ENCODE measurements at regions not wholly inside any gene's neighbourhood (a gene's known extent, or its start where the extent isn't known, plus 50 kb on each side); places are given as distances from the start of the nearest gene placed in this dataset.

DNA sequence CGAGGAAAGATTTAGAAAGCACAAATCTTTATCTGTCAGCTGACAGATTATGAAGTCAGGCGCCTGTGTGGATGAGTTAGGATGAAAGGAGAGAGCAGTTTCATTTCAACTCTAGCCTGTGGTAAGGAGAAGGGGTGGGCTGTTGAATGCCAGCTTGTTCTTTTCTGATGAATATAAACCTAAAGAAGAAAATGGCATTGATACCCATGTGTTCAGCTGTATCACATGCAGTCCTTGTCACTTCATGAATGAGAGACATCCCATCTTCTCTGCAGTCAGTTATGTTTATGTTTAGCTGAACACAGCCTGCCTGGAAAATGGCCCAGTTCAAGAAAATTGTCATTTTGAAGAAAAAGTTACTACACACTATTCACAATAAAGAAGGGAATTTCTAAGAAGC is 345.7 kb upstream of the RBMS3 start:
- Histone ChIP-seq H3K9ac (ENCODE audit: insufficient read depth, low read length, poor library complexity, severe bottlenecking) (no peak overlapping the region), H3K4me1 (ENCODE audit: control insufficient read depth in 1 of 2, insufficient read depth in 2 of 2, low read length in 2 of 2) (peaks cover 0 to 7% of the 10 kb centered on the region in 2 donors), H3K4me3 (replicated peaks in 1 of 3; ENCODE audit: low read depth in 2 of 3, low read length in 3 of 3) (no peak overlapping the region), H3K36me3 (replicated peaks in 1 of 2; ENCODE audit: control insufficient read depth in 1 of 2, insufficient read depth in 2 of 2, low read length in 2 of 2) (no peaks in the 10 kb centered on the region), H3K27ac (ENCODE audit: low read depth in 1 of 2, low read length in 2 of 2) (no peak overlapping the region), H3K79me2 (ENCODE audit: insufficient read depth, low read length) (no peaks in the 10 kb centered on the region), H3K9me3 (replicated peaks in 1 of 2; ENCODE audit: control insufficient read depth in 1 of 2, insufficient read depth in 1 of 2, low read length in 2 of 2) (no peaks in the 10 kb centered on the region), H3K27me3 (ENCODE audit: control insufficient read depth in 2 of 2, insufficient read depth in 2 of 2, low read length in 2 of 2) (no peaks in the 10 kb centered on the region), H4K20me1 (ENCODE audit: insufficient read depth, low read length) (no peaks in the 10 kb centered on the region), H3K4me2 (replicated peaks; ENCODE audit: extremely low read depth, low read length, poor library complexity, severe bottlenecking) (no peak overlapping the region), H2AFZ (ENCODE audit: insufficient read depth, low read depth, low read length, poor library complexity, severe bottlenecking) (no peak overlapping the region)
- Mint-ChIP-seq H3K4me1 (peaks cover 12% of the 10 kb centered on the region), H3K9me3 (peaks cover 0 to 8% (median 2%) of the 10 kb centered on the region in 7 donors), H3K36me3 (no peaks in the 10 kb centered on the region), H3K27ac (no peak overlapping the region), H3K27me3 (ENCODE audit: low read depth in 3 of 3) (no peaks in the 10 kb centered on the region), H3K4me3 (no peak overlapping the region)
- intact Hi-C loops (cut with micrococcal nuclease): no loop called here
- no peak for DNase-seq
- WGBS (ENCODE audit: insufficient coverage): 100% methylated on average over 2 of the region's 2 CpGs
- TF ChIP-seq, protein P1, sequence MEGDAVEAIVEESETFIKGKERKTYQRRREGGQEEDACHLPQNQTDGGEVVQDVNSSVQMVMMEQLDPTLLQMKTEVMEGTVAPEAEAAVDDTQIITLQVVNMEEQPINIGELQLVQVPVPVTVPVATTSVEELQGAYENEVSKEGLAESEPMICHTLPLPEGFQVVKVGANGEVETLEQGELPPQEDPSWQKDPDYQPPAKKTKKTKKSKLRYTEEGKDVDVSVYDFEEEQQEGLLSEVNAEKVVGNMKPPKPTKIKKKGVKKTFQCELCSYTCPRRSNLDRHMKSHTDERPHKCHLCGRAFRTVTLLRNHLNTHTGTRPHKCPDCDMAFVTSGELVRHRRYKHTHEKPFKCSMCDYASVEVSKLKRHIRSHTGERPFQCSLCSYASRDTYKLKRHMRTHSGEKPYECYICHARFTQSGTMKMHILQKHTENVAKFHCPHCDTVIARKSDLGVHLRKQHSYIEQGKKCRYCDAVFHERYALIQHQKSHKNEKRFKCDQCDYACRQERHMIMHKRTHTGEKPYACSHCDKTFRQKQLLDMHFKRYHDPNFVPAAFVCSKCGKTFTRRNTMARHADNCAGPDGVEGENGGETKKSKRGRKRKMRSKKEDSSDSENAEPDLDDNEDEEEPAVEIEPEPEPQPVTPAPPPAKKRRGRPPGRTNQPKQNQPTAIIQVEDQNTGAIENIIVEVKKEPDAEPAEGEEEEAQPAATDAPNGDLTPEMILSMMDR (IDR thresholded peaks at IDR 0.05): no peak

DNA sequence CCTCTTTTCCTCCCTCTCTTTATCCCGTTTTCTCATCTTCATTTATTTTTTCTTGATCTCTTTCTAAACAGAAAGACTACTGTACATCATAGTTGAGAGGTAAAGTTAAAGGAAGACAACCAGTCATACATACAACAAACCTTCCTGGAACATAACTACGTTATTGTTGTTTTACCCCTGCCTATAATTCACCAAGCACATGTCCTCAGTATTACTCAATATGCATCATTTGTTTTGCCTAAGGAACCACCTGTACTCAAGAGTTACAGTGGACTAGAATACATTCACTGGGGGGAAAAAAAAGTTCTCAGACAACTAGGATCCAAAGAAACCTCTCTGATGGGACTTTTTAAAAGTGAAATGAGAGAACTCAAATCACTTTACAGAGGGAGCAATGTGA is 344.7 kb upstream of the RBMS3 start:
- DNase-seq: no peak
- H3K9me3 ChIP-seq (replicated peaks in 1 of 2; ENCODE audit: control insufficient read depth in 1 of 2, insufficient read depth in 1 of 2, low read length in 2 of 2): no peaks in the 10 kb centered on the region
- H3K36me3 ChIP-seq (replicated peaks in 1 of 2; ENCODE audit: control insufficient read depth in 1 of 2, insufficient read depth in 2 of 2, low read length in 2 of 2): no peaks in the 10 kb centered on the region
- H3K79me2 ChIP-seq (ENCODE audit: insufficient read depth, low read length): no peaks in the 10 kb centered on the region
- Mint-ChIP-seq H3K4me1 (peaks cover 22% of the 10 kb centered on the region), H3K4me3 (no peak overlapping the region), H3K27ac (no peak overlapping the region), H3K36me3 (no peaks in the 10 kb centered on the region), H3K27me3 (ENCODE audit: low read depth in 3 of 3) (no peaks in the 10 kb centered on the region), H3K9me3 (peaks cover 0 to 4% (median 2%) of the 10 kb centered on the region in 7 donors)
- no peaks in the 10 kb centered on the region for H4K20me1 ChIP-seq (ENCODE audit: insufficient read depth, low read length)
- H3K27me3 ChIP-seq (ENCODE audit: control insufficient read depth in 2 of 2, insufficient read depth in 2 of 2, low read length in 2 of 2): no peaks in the 10 kb centered on the region
- H3K4me2 ChIP-seq (replicated peaks; ENCODE audit: extremely low read depth, low read length, poor library complexity, severe bottlenecking): no peak overlapping the region
- intact Hi-C loops (cut with micrococcal nuclease): no loop called here
- no peak overlapping the region for H3K9ac ChIP-seq (ENCODE audit: insufficient read depth, low read length, poor library complexity, severe bottlenecking)
- TF ChIP-seq, protein P1 (IDR thresholded peaks at IDR 0.05): no peak
- H3K4me3 ChIP-seq (replicated peaks in 1 of 3; ENCODE audit: low read depth in 2 of 3, low read length in 3 of 3): no peak overlapping the region
- H3K27ac ChIP-seq (ENCODE audit: low read depth in 1 of 2, low read length in 2 of 2): no peak overlapping the region
- H3K4me1 ChIP-seq (ENCODE audit: control insufficient read depth in 1 of 2, insufficient read depth in 2 of 2, low read length in 2 of 2): peaks cover 9 to 16% of the 10 kb centered on the region in 2 donors
- no CpG with 5 or more reads among the region's 2 CpGs for WGBS (ENCODE audit: insufficient coverage)
- no peak overlapping the region for H2AFZ ChIP-seq (ENCODE audit: insufficient read depth, low read depth, low read length, poor library complexity, severe bottlenecking)

All from CD14-positive monocyte (primary cell).